IPS-18a (cell line): ENCODE measurements at regions not wholly inside any gene's neighbourhood (a gene's known extent, or its start where the extent isn't known, plus 50 kb on each side); places are given as distances from the start of the nearest gene placed in this dataset.

ENCODE experiments used
- H3K27ac ChIP-seq: one replicate; pipeline ENCODE4 v1.5.1; 2013; ENCODE audit warnings: low read length
- H3K27me3 ChIP-seq: one replicate; pipeline ENCODE4 v1.6.1; 2013; ENCODE audit warnings: mild to moderate bottlenecking, low read length; ENCODE audit not compliant: control insufficient read depth, insufficient read depth
- H3K36me3 ChIP-seq: one replicate; pipeline ENCODE4 v1.6.1; 2013; ENCODE audit warnings: low read depth, low read length; ENCODE audit not compliant: control insufficient read depth
- H3K4me1 ChIP-seq: one replicate; pipeline ENCODE4 v1.6.1; 2013; ENCODE audit warnings: low read depth, low read length; ENCODE audit not compliant: control insufficient read depth
- H3K4me3 ChIP-seq: one replicate; pipeline ENCODE4 v1.5.1; 2013; ENCODE audit warnings: low read length
- H3K9ac ChIP-seq: one replicate; pipeline ENCODE4 v1.6.1; 2013; ENCODE audit warnings: mild to moderate bottlenecking, low read length, moderate library complexity
- H3K9me3 ChIP-seq: one replicate; pipeline ENCODE4 v1.6.1; 2013; ENCODE audit warnings: low read depth, low read length; ENCODE audit not compliant: control insufficient read depth

DNA sequence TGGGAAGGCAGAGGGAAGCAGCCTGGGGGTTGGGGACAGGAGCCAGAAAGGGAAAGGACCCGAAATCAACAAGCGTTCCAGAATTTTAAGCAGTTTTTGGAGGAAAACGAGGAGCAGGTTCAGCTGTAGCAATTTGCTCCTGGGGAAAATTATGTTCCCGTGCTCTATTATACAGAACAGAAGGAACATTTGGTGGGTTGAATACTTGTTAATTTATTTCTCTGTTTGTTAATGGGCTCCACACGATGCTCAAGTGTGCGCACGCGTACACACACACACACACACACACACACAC is 149.2 kb upstream of the LINGO1 start:
- Histone ChIP-seq H3K36me3 (no peaks in the 10 kb centered on the region), H3K9ac (no peak overlapping the region), H3K4me1 (peaks cover 3% of the 10 kb centered on the region), H3K4me3 (no peak overlapping the region), H3K27ac (no peak overlapping the region), H3K9me3 (no peaks in the 10 kb centered on the region), H3K27me3 (no peaks in the 10 kb centered on the region)

DNA sequence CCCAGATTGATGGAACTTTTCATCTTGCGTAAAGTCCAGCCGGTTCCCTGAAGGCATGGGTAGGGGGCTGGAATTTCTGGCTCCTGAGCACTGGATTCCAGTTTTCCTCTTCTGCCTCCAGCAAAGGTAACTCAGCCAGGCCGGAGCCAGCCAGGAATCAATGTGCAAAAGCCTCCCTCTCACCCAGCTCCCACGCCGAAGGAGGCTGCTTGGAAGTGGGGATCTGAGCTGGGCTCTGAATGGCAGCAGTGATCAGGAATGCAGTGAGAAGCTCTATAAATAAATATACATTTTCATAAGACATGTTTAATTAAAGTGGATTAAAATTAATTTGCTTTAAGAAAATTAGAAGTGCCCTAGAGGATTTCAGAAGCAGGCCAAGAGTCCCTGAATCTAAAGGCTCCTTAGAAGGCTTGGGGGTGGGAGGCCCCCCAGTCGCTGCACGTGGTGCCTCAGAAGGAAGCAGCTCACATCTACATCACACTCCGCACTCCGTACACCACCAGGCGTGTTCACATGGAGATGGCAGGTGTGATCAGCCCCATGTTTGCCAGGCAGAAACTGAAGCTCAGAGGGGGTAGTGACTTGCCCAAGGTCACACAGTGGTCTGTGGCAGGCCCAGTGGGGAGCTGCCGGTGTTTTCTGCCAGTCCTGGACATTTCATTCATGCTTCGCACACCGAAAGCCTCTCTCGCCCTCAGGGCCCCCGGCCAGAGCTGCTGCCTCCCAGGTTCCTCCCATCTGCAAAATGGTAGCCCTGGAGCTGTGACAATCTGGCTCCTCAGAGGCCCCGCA is 148.6 kb upstream of the LINGO1 start:
- Histone ChIP-seq H3K36me3 (no peaks in the 10 kb centered on the region), H3K9me3 (no peaks in the 10 kb centered on the region), H3K27ac (no peak overlapping the region), H3K4me1 (peaks cover 3% of the 10 kb centered on the region), H3K4me3 (no peak overlapping the region), H3K27me3 (no peaks in the 10 kb centered on the region), H3K9ac (no peak overlapping the region)

GRCh38 chr15:77778802-77779201 is 146.1 kb upstream of the LINGO1 start:
- Histone ChIP-seq H3K9ac (no peak overlapping the region), H3K36me3 (no peaks in the 10 kb centered on the region), H3K4me3 (no peak overlapping the region), H3K4me1 (no peaks in the 10 kb centered on the region), H3K27me3 (no peaks in the 10 kb centered on the region), H3K9me3 (no peaks in the 10 kb centered on the region), H3K27ac (no peak overlapping the region)

DNA sequence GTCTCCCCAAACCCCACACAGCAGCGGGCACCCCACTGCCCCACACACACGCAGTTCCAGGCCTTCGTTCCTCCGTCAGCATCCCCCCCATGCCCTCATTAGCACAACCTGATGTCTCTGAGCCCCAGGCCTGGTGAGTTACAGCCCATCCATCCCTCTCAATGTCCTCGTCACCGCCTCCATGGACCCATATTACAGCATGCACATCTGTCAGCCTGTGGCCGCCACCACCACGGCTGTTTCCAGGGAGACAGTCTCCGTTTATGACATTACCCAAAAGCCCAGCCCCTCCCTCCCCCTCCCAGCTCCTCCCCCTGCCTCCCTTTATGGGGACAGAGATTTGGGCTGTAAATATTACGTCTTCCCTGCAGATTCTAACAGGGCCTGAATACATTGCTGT is 143.1 kb upstream of the LINGO1 start:
- no peaks in the 10 kb centered on the region for H3K4me1 ChIP-seq
- no peak overlapping the region for H3K27ac ChIP-seq
- H3K4me3 ChIP-seq, result no peak overlapping the region
- no peaks in the 10 kb centered on the region for H3K36me3 ChIP-seq
- H3K9ac ChIP-seq, result no peak overlapping the region
- no peaks in the 10 kb centered on the region for H3K9me3 ChIP-seq
- no peaks in the 10 kb centered on the region for H3K27me3 ChIP-seq

GRCh38 chr15:77775373-77775772 is 142.7 kb upstream of the LINGO1 start:
- no peaks in the 10 kb centered on the region for H3K36me3 ChIP-seq
- H3K4me3 ChIP-seq, result no peak overlapping the region
- H3K9ac ChIP-seq, result no peak overlapping the region

GRCh38 chr15:77774350-77774749 is 141.6 kb upstream of the LINGO1 start:
- Histone ChIP-seq H3K4me3 (no peak overlapping the region), H3K9me3 (no peaks in the 10 kb centered on the region), H3K27me3 (no peaks in the 10 kb centered on the region), H3K9ac (no peak overlapping the region), H3K36me3 (no peaks in the 10 kb centered on the region), H3K4me1 (no peaks in the 10 kb centered on the region), H3K27ac (no peak overlapping the region)

More at GRCh38 chr15:77775373-77775772, 142.7 kb upstream of the LINGO1 start:
- H3K27me3 ChIP-seq, result no peaks in the 10 kb centered on the region
- no peaks in the 10 kb centered on the region for H3K9me3 ChIP-seq
- no peak overlapping the region for H3K27ac ChIP-seq
- H3K4me1 ChIP-seq, result no peaks in the 10 kb centered on the region

DNA sequence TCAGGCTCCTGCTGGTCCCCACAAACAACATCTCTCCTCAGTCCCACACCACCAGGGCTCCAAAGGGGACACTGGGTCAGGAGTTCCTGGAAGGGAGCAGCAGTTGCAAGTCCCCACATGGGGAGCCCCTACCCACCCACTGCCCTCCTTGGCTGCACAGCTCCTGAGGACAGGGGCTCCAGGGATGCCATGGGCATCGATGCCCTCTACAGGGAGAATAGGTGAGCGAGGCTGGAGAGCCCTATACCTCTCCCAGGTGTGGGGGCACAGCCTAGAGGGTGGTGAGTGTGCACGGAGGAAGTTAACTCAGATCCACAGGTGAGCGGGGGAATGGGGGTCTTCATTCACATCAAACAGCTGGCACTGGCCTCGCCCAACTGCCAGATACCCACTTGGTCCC is 141.2 kb upstream of the LINGO1 start:
- H3K27me3 ChIP-seq, result no peaks in the 10 kb centered on the region

DNA sequence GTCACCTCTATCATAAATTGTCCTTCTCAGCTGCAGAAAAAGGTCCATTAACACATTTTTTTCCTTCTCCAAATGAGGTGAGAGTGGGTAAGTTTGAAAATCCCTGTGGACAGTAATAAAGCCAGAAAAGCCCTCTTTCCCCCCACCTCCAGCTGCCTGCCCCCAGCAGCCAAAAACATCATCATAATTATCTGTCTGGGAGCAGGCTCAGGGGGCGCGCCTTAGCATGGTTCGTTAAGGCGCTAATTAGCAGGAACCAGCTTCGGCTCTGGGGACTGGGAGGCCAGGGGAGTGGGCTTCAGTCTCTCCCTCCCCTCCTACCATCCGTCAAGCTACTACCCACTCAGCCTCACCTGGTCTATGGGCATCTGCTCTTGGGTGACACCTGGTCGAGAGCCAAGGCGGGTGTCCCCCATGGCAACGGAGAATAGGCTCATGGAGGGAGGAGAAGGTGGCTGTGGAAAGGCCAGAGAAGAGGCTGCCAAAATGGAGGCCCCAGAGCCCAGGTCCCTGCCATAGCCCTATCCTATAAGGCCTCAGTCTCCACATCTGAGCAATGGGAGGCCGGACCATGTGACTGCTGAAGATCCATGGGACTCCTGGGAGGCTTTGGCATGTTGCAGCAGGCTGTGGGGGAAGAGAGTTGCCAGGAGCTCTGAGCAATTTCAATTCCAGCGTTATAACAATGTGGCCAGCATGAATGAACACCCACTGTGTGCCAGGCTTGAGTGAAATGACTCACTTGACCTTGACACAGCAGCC is 140.1 kb upstream of the LINGO1 start:
- H3K36me3 ChIP-seq, result no peaks in the 10 kb centered on the region
- no peaks in the 10 kb centered on the region for H3K27me3 ChIP-seq
- peaks cover 4% of the 10 kb centered on the region for H3K4me1 ChIP-seq
- H3K9me3 ChIP-seq, result no peaks in the 10 kb centered on the region
- no peak overlapping the region for H3K27ac ChIP-seq
- no peak overlapping the region for H3K9ac ChIP-seq
- no peak overlapping the region for H3K4me3 ChIP-seq

More for the DNA sequence above, 141.2 kb upstream of the LINGO1 start:
- Histone ChIP-seq H3K9ac (no peak overlapping the region), H3K4me3 (no peak overlapping the region), H3K9me3 (no peaks in the 10 kb centered on the region), H3K27ac (no peak overlapping the region), H3K36me3 (no peaks in the 10 kb centered on the region), H3K4me1 (no peaks in the 10 kb centered on the region)

DNA sequence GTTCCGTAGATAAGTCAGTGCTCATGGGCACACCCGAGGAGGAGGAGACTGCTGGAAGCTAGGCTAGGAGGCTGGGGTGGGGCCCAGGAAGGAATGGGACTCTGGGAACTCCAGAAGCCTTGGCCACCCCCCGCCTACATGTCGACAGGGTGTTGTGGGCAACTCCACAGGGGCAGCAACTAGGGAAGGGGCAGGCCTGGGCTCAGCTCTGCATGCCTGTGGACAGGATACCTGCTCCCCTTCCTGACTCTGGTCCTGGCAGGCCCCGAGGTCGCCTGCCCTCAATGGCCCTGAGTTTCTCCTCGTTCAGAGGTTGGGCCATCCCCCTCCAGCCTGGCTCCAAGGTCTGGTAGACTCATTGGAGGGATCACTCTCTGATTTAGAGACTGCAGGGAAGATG is 138.9 kb upstream of the LINGO1 start:
- H3K27me3 ChIP-seq, result no peaks in the 10 kb centered on the region

DNA sequence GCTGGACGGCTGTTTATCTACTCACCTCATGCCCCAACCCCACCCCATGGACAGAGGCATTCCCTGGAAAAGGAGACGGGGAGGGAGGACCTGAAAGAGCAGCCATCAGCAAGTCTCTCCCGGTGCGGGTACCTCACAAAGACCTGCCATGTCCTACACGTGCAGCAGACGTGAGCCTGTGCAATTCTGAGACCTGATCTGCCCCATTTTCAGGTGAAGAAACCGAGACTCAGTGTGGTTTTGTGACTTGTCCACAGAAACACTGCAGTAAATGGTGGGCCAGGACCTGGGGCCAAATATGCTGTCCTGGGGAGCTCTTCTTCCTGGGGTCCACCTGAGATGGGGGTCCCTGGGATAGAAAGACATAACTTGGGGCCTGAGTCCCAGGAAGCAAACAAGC is 137.0 kb upstream of the LINGO1 start:
- Histone ChIP-seq H3K4me1 (peaks cover 7% of the 10 kb centered on the region), H3K4me3 (no peak overlapping the region), H3K27ac (no peak overlapping the region), H3K27me3 (no peaks in the 10 kb centered on the region), H3K36me3 (no peaks in the 10 kb centered on the region), H3K9me3 (no peaks in the 10 kb centered on the region), H3K9ac (no peak overlapping the region)

More for the DNA sequence above, 138.9 kb upstream of the LINGO1 start:
- Histone ChIP-seq H3K4me1 (peaks cover 7% of the 10 kb centered on the region), H3K27ac (no peak overlapping the region), H3K9ac (no peak overlapping the region), H3K36me3 (no peaks in the 10 kb centered on the region), H3K4me3 (no peak overlapping the region), H3K9me3 (no peaks in the 10 kb centered on the region)

- no peaks in the 10 kb centered on the region for H3K9me3 ChIP-seq
- no peaks in the 10 kb centered on the region for H3K27me3 ChIP-seq
- no peaks in the 10 kb centered on the region for H3K36me3 ChIP-seq
- H3K27ac ChIP-seq, result no peak overlapping the region
- no peak overlapping the region for H3K9ac ChIP-seq
- H3K4me3 ChIP-seq, result no peak overlapping the region
- peaks cover 8% of the 10 kb centered on the region for H3K4me1 ChIP-seq
Observed at GRCh38 chr15:77768521-77769078, 135.9 kb upstream of the LINGO1 start.
